IPS DF 6.9 (cell line): ENCODE measurements at regions not wholly inside any gene's neighbourhood (a gene's known extent, or its start where the extent isn't known, plus 50 kb on each side); places are given as distances from the start of the nearest gene placed in this dataset.

Experiments used
- DNase-seq: peaks from one replicate; pipeline ENCODE4 v3.0.0-alpha.2; 2013; ENCODE audit warnings: low read depth, low spot score
- H3K27ac ChIP-seq: one replicate; pipeline ENCODE4 v1.5.1; 2013; ENCODE audit warnings: low read length, control low read depth
- H3K27me3 ChIP-seq: 2 replicates; pipeline ENCODE4 v1.6.1; 2013; ENCODE audit warnings: mild to moderate bottlenecking, low read length; ENCODE audit not compliant: control insufficient read depth, insufficient read depth
- H3K36me3 ChIP-seq: 2 replicates; pipeline ENCODE4 v1.6.1; 2013; ENCODE audit warnings: low read length; ENCODE audit not compliant: control insufficient read depth, insufficient read depth
- H3K4me1 ChIP-seq: 2 replicates; pipeline ENCODE4 v1.6.1; 2013; ENCODE audit warnings: low read length; ENCODE audit not compliant: control insufficient read depth, insufficient read depth
- H3K4me3 ChIP-seq: 2 replicates; pipeline ENCODE4 v1.5.1; 2013; ENCODE audit warnings: mild to moderate bottlenecking, low read length
- H3K9me3 ChIP-seq: 2 replicates; pipeline ENCODE4 v1.6.1; 2013; ENCODE audit warnings: low read length, inconsistent platforms; ENCODE audit not compliant: control insufficient read depth, insufficient read depth
- WGBS: extraction: QIAGEN DNeasy Blood & Tissue Kit; methylation state at CpG from one replicate; pipeline ENCODE4 v1.1.7; 2013; ENCODE audit warnings: mixed read lengths, missing lambda C conversion rate; ENCODE audit not compliant: insufficient read length, insufficient coverage; 5-methylcytosine and 5-hydroxymethylcytosine counted together

DNA sequence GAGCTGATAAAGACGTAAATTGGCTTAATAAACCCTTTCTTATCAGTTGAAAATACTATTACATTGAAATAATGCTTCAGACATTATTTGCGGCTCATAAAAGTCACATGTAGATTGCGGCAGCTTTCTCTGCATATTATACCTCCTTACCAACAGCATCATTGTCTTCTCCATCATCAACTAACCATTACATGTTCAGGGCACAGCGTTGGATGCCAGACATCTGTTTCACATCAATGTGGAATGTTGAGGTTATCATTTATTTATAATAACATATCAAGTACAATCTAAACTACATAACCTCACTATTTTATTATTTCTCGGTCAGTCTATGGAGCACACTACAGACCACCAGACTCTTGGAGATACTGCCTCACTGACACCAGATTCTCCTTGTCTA lies 573.8 kb upstream of the FAT3 start:
- no peaks in the 10 kb centered on the region for H3K36me3 ChIP-seq
- peaks cover 1% of the 10 kb centered on the region; the same call in 1 of the 2 replicates for H3K4me1 ChIP-seq
- H3K27ac ChIP-seq, result no peak overlapping the region
- H3K9me3 ChIP-seq, result no peaks in the 10 kb centered on the region
- DNase-seq, result no peak
- no CpG with 5 or more reads among the region's 5 CpGs for WGBS
- H3K4me3 ChIP-seq, result no peak overlapping the region
- no peaks in the 10 kb centered on the region for H3K27me3 ChIP-seq

DNA sequence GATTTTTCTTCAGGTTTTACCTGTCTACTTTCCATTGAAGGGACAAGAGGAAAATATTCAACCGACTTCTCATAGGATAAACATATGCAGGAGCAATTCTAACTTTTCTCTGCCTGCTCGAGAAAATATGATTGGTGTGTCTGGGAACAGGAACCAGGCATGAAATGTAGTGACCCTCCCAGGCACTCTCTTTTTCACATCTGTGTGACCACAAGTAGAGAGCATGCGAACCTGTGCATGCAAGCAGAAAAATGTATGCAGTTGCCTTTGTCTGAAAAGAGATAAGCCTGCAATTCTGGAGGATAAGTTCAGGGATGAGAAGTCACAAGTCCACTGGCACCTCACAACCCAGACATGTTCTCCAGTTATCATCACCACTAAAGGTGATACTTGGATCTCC lies 583.5 kb upstream of the FAT3 start:
- Histone ChIP-seq H3K36me3 (no peaks in the 10 kb centered on the region), H3K4me1 (no peaks in the 10 kb centered on the region), H3K9me3 (no peaks in the 10 kb centered on the region), H3K27me3 (no peaks in the 10 kb centered on the region), H3K27ac (no peak overlapping the region), H3K4me3 (no peak overlapping the region)
- DNase-seq, result no peak
- WGBS, result no CpG with 5 or more reads among the region's 3 CpGs

DNA sequence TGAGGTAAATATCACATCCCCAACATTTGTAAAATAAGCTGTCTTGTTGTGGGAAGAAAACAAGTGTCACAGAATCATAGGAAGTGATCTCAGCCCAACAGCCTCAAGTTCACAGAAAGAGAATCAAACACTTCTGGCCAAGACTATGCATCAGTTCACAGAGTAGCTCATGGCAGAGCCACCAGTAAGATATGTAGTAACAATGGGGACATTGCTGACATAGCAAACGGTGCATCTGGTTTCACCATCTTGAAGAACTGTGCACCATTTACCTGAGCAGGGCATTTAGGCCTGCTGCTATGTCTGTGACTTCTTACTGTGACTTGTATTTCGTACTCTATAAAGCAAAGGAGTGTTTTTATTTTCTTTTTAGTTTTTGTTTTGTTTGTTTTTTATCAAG lies 585.3 kb upstream of the FAT3 start:
- no CpG with 5 or more reads among the region's 2 CpGs for WGBS
- no peak for DNase-seq

DNA sequence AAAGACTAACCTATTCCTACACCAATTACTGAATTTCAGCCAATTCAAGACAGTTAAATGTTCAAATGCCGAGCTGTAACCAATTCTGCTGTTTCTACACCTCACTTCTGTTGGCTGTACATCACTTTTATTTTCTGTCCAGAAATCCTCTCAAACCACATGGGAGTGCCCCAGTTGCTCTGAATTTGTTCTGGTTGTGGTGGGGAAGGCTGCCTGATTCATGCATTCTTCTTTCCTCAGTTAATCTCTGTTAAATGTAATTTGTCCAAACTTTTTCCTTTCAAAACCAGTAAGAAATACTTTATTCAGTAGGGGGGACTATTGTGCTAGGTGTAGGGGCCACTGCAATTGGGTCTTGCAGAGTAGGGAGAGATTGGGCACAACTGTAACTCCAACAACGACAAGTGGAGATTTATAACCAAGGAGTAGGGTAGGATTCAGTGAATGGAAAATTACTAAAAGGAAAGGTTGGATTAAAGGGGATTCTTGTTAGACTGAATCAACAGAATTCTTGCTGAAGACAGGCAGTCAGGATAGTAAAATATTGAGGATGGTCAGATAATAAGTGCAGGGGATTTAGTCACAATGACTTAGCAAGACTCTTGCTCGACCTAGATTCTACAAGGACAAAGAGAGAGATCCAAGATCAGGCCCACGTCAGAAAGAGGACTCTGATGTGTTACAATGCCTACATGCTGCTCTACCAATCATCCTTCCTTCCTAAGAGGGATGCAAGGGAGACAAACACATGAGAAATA lies 593.5 kb upstream of the FAT3 start:
- Histone ChIP-seq H3K27ac (no peak overlapping the region), H3K4me3 (no peak overlapping the region), H3K36me3 (no peaks in the 10 kb centered on the region), H3K27me3 (no peaks in the 10 kb centered on the region; the same call in 1 of the 2 replicates), H3K9me3 (no peaks in the 10 kb centered on the region), H3K4me1 (no peaks in the 10 kb centered on the region)
- WGBS, result no CpG with 5 or more reads among the region's 4 CpGs
- DNase-seq, result no peak

More for the DNA sequence above, 585.3 kb upstream of the FAT3 start:
- Histone ChIP-seq H3K4me3 (no peak overlapping the region), H3K36me3 (no peaks in the 10 kb centered on the region), H3K27ac (no peak overlapping the region), H3K4me1 (no peaks in the 10 kb centered on the region), H3K27me3 (no peaks in the 10 kb centered on the region; the same call in 1 of the 2 replicates), H3K9me3 (no peaks in the 10 kb centered on the region)

DNA sequence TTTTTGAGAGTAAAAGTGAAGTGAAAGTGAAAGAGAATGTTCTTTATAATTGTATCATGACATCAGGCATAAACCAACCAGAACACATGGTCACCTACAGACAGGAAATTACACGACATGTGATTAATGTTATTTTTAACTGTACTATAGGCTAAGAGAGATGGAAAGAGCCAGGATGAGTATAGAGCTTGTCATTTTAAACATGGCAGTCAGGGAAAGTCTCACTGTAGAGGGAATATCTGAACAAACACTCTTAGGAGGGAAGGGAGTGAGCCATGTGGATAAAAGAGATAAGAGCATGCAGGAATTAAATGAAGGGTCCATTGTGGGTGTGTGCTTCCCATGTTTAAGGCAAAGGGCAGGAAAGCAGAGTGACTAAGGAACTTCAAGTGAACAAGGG lies 599.1 kb upstream of the FAT3 start:
- Histone ChIP-seq H3K27ac (no peak overlapping the region), H3K36me3 (no peaks in the 10 kb centered on the region), H3K4me3 (no peak overlapping the region), H3K9me3 (no peaks in the 10 kb centered on the region), H3K27me3 (no peaks in the 10 kb centered on the region), H3K4me1 (no peaks in the 10 kb centered on the region)
- WGBS, result no CpG with 5 or more reads among the region's 1 CpG
- DNase-seq, result no peak

DNA sequence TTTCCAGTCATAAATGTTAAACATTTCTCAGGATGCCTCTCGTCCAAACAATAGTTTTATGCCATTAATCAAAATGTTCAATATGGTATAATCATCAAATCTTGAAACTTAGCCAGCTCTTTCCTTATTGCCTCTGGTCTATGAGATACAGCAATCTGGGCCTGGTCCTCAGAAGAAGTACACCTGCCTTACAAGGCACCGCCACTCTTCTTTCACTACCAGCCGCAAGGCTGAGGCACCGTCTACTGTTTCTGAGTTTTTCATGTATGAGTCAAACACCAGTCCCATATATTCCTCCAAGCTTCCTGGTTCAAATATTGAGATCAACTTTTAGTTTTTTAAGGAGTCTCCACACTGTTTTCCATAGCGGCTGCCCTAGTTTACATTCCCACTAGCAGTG lies 600.6 kb upstream of the FAT3 start:
- Histone ChIP-seq H3K4me1 (no peaks in the 10 kb centered on the region), H3K9me3 (no peaks in the 10 kb centered on the region), H3K4me3 (no peak overlapping the region), H3K27me3 (no peaks in the 10 kb centered on the region), H3K36me3 (no peaks in the 10 kb centered on the region), H3K27ac (no peak overlapping the region)
- WGBS, result no CpG with 5 or more reads among the region's 5 CpGs
- DNase-seq, result no peak

DNA sequence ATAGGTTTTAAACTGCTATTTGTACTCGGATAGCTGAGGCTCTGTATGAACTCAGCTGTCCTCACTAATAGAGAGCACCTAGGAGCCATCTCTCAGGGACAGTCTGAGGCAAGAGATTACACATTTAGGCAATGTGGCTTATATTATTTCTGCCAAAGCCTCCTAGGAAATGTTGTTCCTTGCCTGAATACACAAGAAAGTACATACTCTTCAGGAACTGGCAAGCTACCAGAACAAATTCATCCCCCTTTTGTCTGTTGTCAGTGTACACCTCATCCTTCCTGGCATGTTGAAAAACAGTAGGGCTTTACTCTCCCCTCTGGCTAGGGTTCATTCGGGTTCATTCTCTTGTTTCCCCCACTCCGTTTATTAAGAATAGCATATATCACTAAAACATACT lies 615.9 kb upstream of the FAT3 start:
- no peaks in the 10 kb centered on the region for H3K4me1 ChIP-seq
- no peak overlapping the region for H3K4me3 ChIP-seq
- no peaks in the 10 kb centered on the region for H3K27me3 ChIP-seq
- no CpG with 5 or more reads among the region's 3 CpGs for WGBS
- no peaks in the 10 kb centered on the region for H3K36me3 ChIP-seq
- no peak overlapping the region for H3K27ac ChIP-seq
- no peak for DNase-seq
- H3K9me3 ChIP-seq, result no peaks in the 10 kb centered on the region

DNA sequence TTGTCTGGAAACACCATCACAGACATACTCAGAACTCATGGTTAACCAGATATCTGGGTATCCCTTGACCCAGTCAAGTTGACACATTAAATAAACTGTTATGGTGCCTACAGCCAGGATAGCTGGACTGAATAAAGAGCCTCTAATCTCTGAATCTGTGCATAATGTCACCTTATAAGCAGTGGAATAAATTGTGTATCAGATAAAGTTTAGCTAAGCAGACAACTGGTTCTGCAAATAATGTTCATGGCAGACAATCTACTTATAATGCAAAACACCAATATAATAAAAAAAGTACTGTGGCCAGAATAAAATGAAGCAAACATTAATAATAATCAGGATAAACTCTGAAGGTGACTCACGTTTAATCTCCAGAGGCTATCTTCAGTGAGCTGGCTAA lies 628.5 kb upstream of the FAT3 start:
- no peak for DNase-seq
- Histone ChIP-seq H3K27me3 (no peaks in the 10 kb centered on the region), H3K4me1 (no peaks in the 10 kb centered on the region), H3K9me3 (no peaks in the 10 kb centered on the region), H3K4me3 (no peak overlapping the region), H3K36me3 (no peaks in the 10 kb centered on the region), H3K27ac (no peak overlapping the region)
- no CpG with 5 or more reads among the region's 1 CpG for WGBS

DNA sequence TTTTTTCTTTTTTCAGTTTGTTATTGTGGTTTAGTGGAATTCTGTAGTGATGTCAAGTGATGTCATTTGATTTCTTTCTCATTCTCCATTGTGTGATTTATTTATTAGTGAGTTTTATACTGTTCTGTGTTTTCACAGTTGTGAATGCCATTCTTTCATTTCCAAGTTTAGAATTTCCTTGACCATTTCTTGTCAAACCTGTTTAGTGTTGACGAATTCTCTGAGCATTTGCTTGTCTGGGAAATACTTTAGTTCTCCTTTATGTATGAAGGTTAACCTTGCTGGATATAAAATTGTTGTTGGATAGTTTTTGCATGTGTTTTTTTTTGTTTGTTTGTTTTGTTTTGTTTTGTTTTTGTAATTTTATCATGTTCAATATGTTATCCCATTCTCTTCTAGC lies 633.6 kb upstream of the FAT3 start:
- H3K27me3 ChIP-seq, result no peaks in the 10 kb centered on the region
- no peak overlapping the region for H3K4me3 ChIP-seq
- no CpG with 5 or more reads among the region's 1 CpG for WGBS
- no peaks in the 10 kb centered on the region for H3K36me3 ChIP-seq
- no peaks in the 10 kb centered on the region for H3K9me3 ChIP-seq
- H3K27ac ChIP-seq, result no peak overlapping the region
- H3K4me1 ChIP-seq, result no peaks in the 10 kb centered on the region
- DNase-seq, result no peak

DNA sequence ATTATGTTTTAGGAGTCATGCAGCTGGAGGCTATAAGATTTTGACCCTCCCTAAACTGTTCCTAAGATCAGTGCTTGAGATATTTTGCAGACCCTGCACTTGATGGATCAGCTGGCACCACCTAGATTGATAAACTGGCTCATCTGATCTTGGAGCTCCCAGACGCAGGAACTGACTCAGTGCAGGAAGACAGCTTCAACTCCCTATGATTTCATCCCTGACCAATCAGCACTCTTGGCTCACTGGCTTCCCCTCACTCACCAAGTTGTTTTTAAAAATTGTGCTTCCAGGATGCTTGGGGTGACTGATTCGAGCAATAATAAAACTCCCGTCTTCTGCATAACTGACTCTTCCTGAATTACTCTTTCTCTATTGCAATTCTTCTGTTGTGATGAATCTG lies 637.5 kb upstream of the FAT3 start:
- Histone ChIP-seq H3K4me1 (no peaks in the 10 kb centered on the region), H3K27ac (no peak overlapping the region), H3K4me3 (no peak overlapping the region), H3K36me3 (no peaks in the 10 kb centered on the region), H3K9me3 (no peaks in the 10 kb centered on the region), H3K27me3 (no peaks in the 10 kb centered on the region)
- no CpG with 5 or more reads among the region's 3 CpGs for WGBS
- DNase-seq, result no peak
